ENCODE measurements at regions not wholly inside any gene's neighbourhood (a gene's known extent, or its start where the extent isn't known, plus 50 kb on each side); places are given as distances from the start of the nearest gene placed in this dataset.

- DNase-seq (ENCODE audit: low read depth, low spot score): no peak
Observed at GRCh38 chr15:70427167-70428120, 329.7 kb upstream of the TLE3 start.

GRCh38 chr15:70426096-70426821 lies 328.5 kb upstream of the TLE3 start:
- DNase-seq (ENCODE audit: low read depth, low spot score): no peak

GRCh38 chr15:70424937-70425411 lies 327.3 kb upstream of the TLE3 start:
- no peak for DNase-seq (ENCODE audit: low read depth, low spot score)

- no peak for DNase-seq (ENCODE audit: low read depth, low spot score)
Observed at GRCh38 chr15:70423267-70423666, 325.6 kb upstream of the TLE3 start.

GRCh38 chr15:70422342-70422741 lies 324.6 kb upstream of the TLE3 start:
- no peak for DNase-seq (ENCODE audit: low read depth, low spot score)

GRCh38 chr15:70420948-70421482 lies 323.3 kb upstream of the TLE3 start:
- no peak for DNase-seq (ENCODE audit: low read depth, low spot score)

GRCh38 chr15:70420086-70420947 lies 322.6 kb upstream of the TLE3 start:
- peak; percentile 23 for DNase-seq (ENCODE audit: low read depth, low spot score)

- no peak for DNase-seq (ENCODE audit: low read depth, low spot score)
Observed at GRCh38 chr15:70418943-70419342, 321.2 kb upstream of the TLE3 start.

- no peak for DNase-seq (ENCODE audit: low read depth, low spot score)
Observed at GRCh38 chr15:70417535-70417934, 319.8 kb upstream of the TLE3 start.

GRCh38 chr15:70416829-70417228 lies 319.1 kb upstream of the TLE3 start:
- DNase-seq (ENCODE audit: low read depth, low spot score): no peak

- no peak for DNase-seq (ENCODE audit: low read depth, low spot score)
Observed at GRCh38 chr15:70415398-70415797, 317.7 kb upstream of the TLE3 start.

- DNase-seq (ENCODE audit: low read depth, low spot score): no peak
Observed at GRCh38 chr15:70414626-70415025, 316.9 kb upstream of the TLE3 start.

- no peak for DNase-seq (ENCODE audit: low read depth, low spot score)
Observed at GRCh38 chr15:70412794-70413193, 315.1 kb upstream of the TLE3 start.

GRCh38 chr15:70411143-70411863 lies 313.6 kb upstream of the TLE3 start:
- DNase-seq (ENCODE audit: low read depth, low spot score): no peak

GRCh38 chr15:70410371-70410985 lies 312.8 kb upstream of the TLE3 start:
- no peak for DNase-seq (ENCODE audit: low read depth, low spot score)

GRCh38 chr15:70409388-70409787 lies 311.7 kb upstream of the TLE3 start:
- DNase-seq (ENCODE audit: low read depth, low spot score): no peak

- no peak for DNase-seq (ENCODE audit: low read depth, low spot score)
Observed at GRCh38 chr15:70407955-70408354, 310.2 kb upstream of the TLE3 start.

- no peak for DNase-seq (ENCODE audit: low read depth, low spot score)
Observed at GRCh38 chr15:70407336-70407670, 309.6 kb upstream of the TLE3 start.

GRCh38 chr15:70406617-70407335 lies 309.1 kb upstream of the TLE3 start:
- DNase-seq (ENCODE audit: low read depth, low spot score): no peak

GRCh38 chr15:70401709-70402108 lies 304.0 kb upstream of the TLE3 start:
- no peak for DNase-seq (ENCODE audit: low read depth, low spot score)

All from iPS DF 19.7 (cell line).